SK-N-SH (cell line): ENCODE measurements at regions not wholly inside any gene's neighbourhood (a gene's known extent, or its start where the extent isn't known, plus 50 kb on each side); places are given as distances from the start of the nearest gene placed in this dataset.

Source experiments
- CTCF ChIA-PET: fragments of 300-600, 350-600 bp; formaldehyde crosslinking; extraction: SDS; loops from one replicate; lab custom pipeline; 2021; lab: Yijun Ruan, JAX
- POLR2A ChIA-PET: fragments of 350-600 bp; sonication (Branson Sonifier 250); formaldehyde crosslinking; extraction: SDS; loops from one replicate; lab custom pipeline; 2020; ENCODE audit warnings: antibody characterized with exemption, inconsistent platforms; lab: Yijun Ruan, JAX
- DNase-seq: peaks from one replicate; pipeline ENCODE4 v3.0.0; 2012
- H2AFZ ChIP-seq: fragments of 200-600 bp; sonication (generic); 2 replicates; pipeline ENCODE4 v1.8.1; 2016; ENCODE audit warnings: antibody characterized with exemption, mild to moderate bottlenecking, low read depth
- H3F3A ChIP-seq: fragments of 200-600 bp; sonication (generic); replicated peaks from 2 replicates; pipeline ENCODE3; 2016; ENCODE audit warnings: antibody characterized with exemption, mild to moderate bottlenecking; ENCODE audit not compliant: insufficient read depth
- H3K27ac ChIP-seq, 2 experiments: fragments of 200-500 bp in 1 of 2; fragments of 200-600 bp in 1 of 2; sonication (Bioruptor generic) in 1 of 2; sonication (generic), shearing (Covaris generic) in 1 of 2; 2 replicates each; pipeline versions ENCODE4 v1.5.1 to v1.6.1; 2014 to 2016; ENCODE audit warnings: low read depth in 2 of 2, inconsistent platforms in 1 of 2, low read length in 1 of 2, mild to moderate bottlenecking in 1 of 2, mixed read lengths in 1 of 2
- H3K27me3 ChIP-seq: fragments of 200-600 bp; sonication (generic), shearing (Covaris generic); 2 replicates; pipeline ENCODE4 v1.6.1; 2016; ENCODE audit warnings: mixed run types; ENCODE audit not compliant: insufficient read depth
- H3K36me3 ChIP-seq, 2 experiments: fragments of 200-500 bp in 1 of 2; fragments of 200-600 bp in 1 of 2; sonication (Bioruptor generic) in 1 of 2; sonication (generic) in 1 of 2; replicated peaks in 1 of 2; 2 replicates each; pipeline versions ENCODE3 to v1.5.1; 2014 to 2016; ENCODE audit warnings: low read length in 1 of 2, mild to moderate bottlenecking in 1 of 2; ENCODE audit not compliant: insufficient read depth in 2 of 2, control insufficient read depth in 1 of 2
- H3K4me1 ChIP-seq, 2 experiments: fragments of 200-500 bp in 1 of 2; fragments of 200-600 bp in 1 of 2; sonication (Bioruptor generic) in 1 of 2; sonication (generic), shearing (Covaris generic) in 1 of 2; 2 replicates each; pipeline versions ENCODE4 v1.5.1 to v1.6.1; 2014 to 2016; ENCODE audit warnings: low read depth in 1 of 2, low read length in 1 of 2, mixed run types in 1 of 2; ENCODE audit not compliant: insufficient read depth in 2 of 2, control insufficient read depth in 1 of 2
- H3K4me2 ChIP-seq: fragments of 200-600 bp; sonication (generic), shearing (Covaris generic); 2 replicates; pipeline ENCODE4 v1.6.1; 2017; ENCODE audit warnings: mixed run types
- H3K4me3 ChIP-seq, 2 experiments: fragments of 200-500 bp in 1 of 2; fragments of 200-600 bp in 1 of 2; sonication (Bioruptor generic) in 1 of 2; sonication (generic), shearing (Covaris generic) in 1 of 2; 2 replicates each; pipeline versions ENCODE4 v1.5.1 to v1.8.1; 2014 to 2016; ENCODE audit warnings: low read depth in 2 of 2, inconsistent platforms in 1 of 2, low read length in 1 of 2, mild to moderate bottlenecking in 1 of 2, mixed read lengths in 1 of 2, moderate library complexity in 1 of 2
- H3K79me2 ChIP-seq: fragments of 200-600 bp; sonication (generic); 2 replicates; pipeline ENCODE4 v1.8.1; 2017; ENCODE audit warnings: mild to moderate bottlenecking; ENCODE audit not compliant: insufficient read depth
- H3K9ac ChIP-seq: fragments of 200-600 bp; sonication (generic); 2 replicates; pipeline ENCODE4 v1.6.1; 2017; ENCODE audit warnings: mixed run types
- H3K9me2 ChIP-seq: fragments of 200-600 bp; sonication (generic); 2 replicates; pipeline ENCODE4 v1.6.1; 2017; ENCODE audit warnings: mixed run types
- H3K9me3 ChIP-seq: fragments of 200-600 bp; sonication (generic); 2 replicates; pipeline ENCODE4 v1.6.1; 2017; ENCODE audit warnings: mixed run types, mild to moderate bottlenecking, moderate library complexity
- H4K20me1 ChIP-seq: fragments of 200-600 bp; sonication (generic); 2 replicates; pipeline ENCODE4 v1.6.1; 2017; ENCODE audit warnings: mild to moderate bottlenecking, mixed run types; ENCODE audit not compliant: insufficient read depth
- CTCF ChIP-seq: fragments of 200-600 bp; sonication (generic); IDR thresholded peaks from 2 replicates; pipeline ENCODE4 v1.6.1; 2017; ENCODE audit warnings: antibody characterized with exemption, mild to moderate bottlenecking, moderate library complexity
- ELF1 ChIP-seq: IDR thresholded peaks from 2 replicates; pipeline ENCODE4 v1.4.0; 2012
- EP300 ChIP-seq, 2 experiments: IDR thresholded peaks; 2 replicates each; pipeline versions ENCODE4 v1.4.0 to v1.6.1; 2012; ENCODE audit warnings: borderline replicate concordance in 1 of 2, low read depth in 1 of 2, low read length in 1 of 2
- FOSL2 ChIP-seq: IDR thresholded peaks from 2 replicates; pipeline ENCODE4 v1.4.0; 2012; ENCODE audit warnings: low read depth, mild to moderate bottlenecking, moderate library complexity, borderline replicate concordance
- FOXM1 ChIP-seq: IDR thresholded peaks from 2 replicates; pipeline ENCODE4 v1.4.0; 2012; ENCODE audit warnings: low read depth, mild to moderate bottlenecking
- GATA2 ChIP-seq: sonication (generic); formaldehyde crosslinking; IDR thresholded peaks from 2 replicates; pipeline ENCODE4 v1.5.0; 2020; ENCODE audit warnings: mild to moderate bottlenecking, missing genetic modification reagents
- IRF3 ChIP-seq: fragments of 150-350 bp; IDR thresholded peaks from 2 replicates; pipeline ENCODE4 v1.6.1; 2016; ENCODE audit warnings: mild to moderate bottlenecking, low read depth, low read length
- MAX ChIP-seq: IDR thresholded peaks from 2 replicates; pipeline ENCODE4 v1.4.0; 2012; ENCODE audit warnings: low read depth
- MXI1 ChIP-seq: IDR thresholded peaks from 2 replicates; pipeline ENCODE4 v1.6.1; 2012; ENCODE audit warnings: mild to moderate bottlenecking, low read depth, low read length, improper control_type of control experiment
- NFIC ChIP-seq: IDR thresholded peaks from 2 replicates; pipeline ENCODE4 v1.4.0; 2012; ENCODE audit warnings: borderline replicate concordance
- NRF1 ChIP-seq: IDR thresholded peaks from 2 replicates; pipeline ENCODE4 v1.6.1; 2012; ENCODE audit warnings: low read depth, mild to moderate bottlenecking, low read length
- PBX3 ChIP-seq: IDR thresholded peaks from 2 replicates; pipeline ENCODE4; 2012
- RCOR1 ChIP-seq: fragments of 150-350 bp; IDR thresholded peaks from 2 replicates; pipeline ENCODE4 v1.6.1; 2017; ENCODE audit warnings: antibody characterized with exemption, low read length
- REST ChIP-seq: IDR thresholded peaks from 2 replicates; pipeline ENCODE4 v1.6.1; 2012; ENCODE audit warnings: mild to moderate bottlenecking, low read depth, low read length, moderate library complexity
- RFX5 ChIP-seq: IDR thresholded peaks from 2 replicates; pipeline ENCODE4 v1.6.1; 2012; ENCODE audit warnings: mild to moderate bottlenecking, improper control_type of control experiment, low read length
- SIN3A ChIP-seq: IDR thresholded peaks from 2 replicates; pipeline ENCODE4 v1.6.1; 2012; ENCODE audit warnings: low read depth, mild to moderate bottlenecking, low read length, moderate library complexity, borderline replicate concordance
- SMC3 ChIP-seq: IDR thresholded peaks from 2 replicates; pipeline ENCODE4 v1.6.1; 2012; ENCODE audit warnings: low read depth, low read length, improper control_type of control experiment
- TCF12 ChIP-seq: IDR thresholded peaks from 2 replicates; pipeline ENCODE4 v1.4.0; 2012
- TEAD4 ChIP-seq: IDR thresholded peaks from 2 replicates; pipeline ENCODE4 v1.4.0; 2012; ENCODE audit warnings: mild to moderate bottlenecking, borderline replicate concordance; ENCODE audit not compliant: insufficient read depth
- USF1 ChIP-seq: IDR thresholded peaks from 2 replicates; pipeline ENCODE4 v1.4.0; 2012; ENCODE audit warnings: low read depth, borderline replicate concordance
- YY1 ChIP-seq: IDR thresholded peaks from 2 replicates; pipeline ENCODE4 v1.4.0; 2012; ENCODE audit warnings: low read depth, mild to moderate bottlenecking
- ZBTB33 ChIP-seq: IDR thresholded peaks from 2 replicates; pipeline ENCODE4 v1.4.0; 2012; ENCODE audit warnings: low read depth, borderline replicate concordance
- WGBS: methylation state at CpG from one replicate; pipeline ENCODE4 v1.1.6; 2017; ENCODE audit warnings: low lambda C conversion rate; 5-methylcytosine and 5-hydroxymethylcytosine counted together

GRCh38 chr12:91994208-91994797 lies 151.3 kb downstream of the BTG1 start:
- WGBS, result 37% methylated on average over 5 of the region's 5 CpGs
- Histone ChIP-seq H3K4me1 (peaks cover 6 to 14% of the 10 kb centered on the region in 2 experiments), H4K20me1 (no peaks in the 10 kb centered on the region), H3K27me3 (no peaks in the 10 kb centered on the region), H3K27ac (peak overlapping the region in 1 of 2 experiments; percentile 81; a peak in 2 of 4 replicates), H3K4me3 (no peak overlapping the region; a peak in 1 of 4 replicates), H3K9me3 (no peaks in the 10 kb centered on the region), H3K36me3 (peaks cover 0 to 5% of the 10 kb centered on the region in 2 experiments), H3K79me2 (no peaks in the 10 kb centered on the region), H3F3A (peaks cover 9% of the 10 kb centered on the region), H3K9ac (no peak overlapping the region), H2AFZ (no peak overlapping the region), H3K4me2 (0 out of 2 replicates have a peak overlapping the region, but pooled peaks have one; percentile 23), H3K9me2 (no peaks in the 10 kb centered on the region)
- peak; percentile 36 for DNase-seq
- ChIA-PET POLR2A (interaction anchor here (2.9 kb wide), 1 partner anchor 152 kb away, joined by 8 read pairs; the partner anchor contains the start of gene BTG1), CTCF (interaction anchor here (0.9 to 1.6 kb wide), 2 partner anchors 19 to 613 kb away, joined by 3 to 5 read pairs; no protein-coding TSS in a partner anchor)
- TF ChIP-seq USF1 (no peak), REST (no peak), NFIC (no peak), PBX3 (no peak), ELF1 (no peak), GATA2 (CRISPR knock-in tag) (peak; percentile 59), IRF3 (no peak), TCF12 (no peak), SMC3 (0 out of 2 replicates have a peak, but pooled peaks have one; percentile 4), RCOR1 (peak; percentile 66; the same call in 1 of the 2 replicates), MAX (no peak), NRF1 (no peak), FOXM1 (no peak), MXI1 (no peak), SIN3A (no peak), TEAD4 (no peak), FOSL2 (no peak), RFX5 (no peak), ZBTB33 (no peak), EP300 (IDR thresholded peaks at IDR 0.05; ENCODE audit: borderline replicate concordance in 1 of 2, low read depth in 1 of 2, low read length in 1 of 2) (peak in 1 of 2 experiments; percentile 78; a peak in 2 of 4 replicates), YY1 (no peak), CTCF (no peak)
